SK-N-SH treated with all-trans-retinoic acid at 6 μM for 48 hours (cell line): ENCODE measurements at regions not wholly inside any gene's neighbourhood (a gene's known extent, or its start where the extent isn't known, plus 50 kb on each side); places are given as distances from the start of the nearest gene placed in this dataset.
"Not testable (repeated sequence)": the region's sequence is repeated elsewhere in the genome, so short reads cannot be mapped to it uniquely, and the experiment has no call there.

Source experiments
- ARNTL ChIP-seq: fragments of 450-650 bp; formaldehyde crosslinking; IDR thresholded peaks from 2 replicates; pipeline ENCODE4 v1.5.0; 2020; ENCODE audit warnings: low read depth, mild to moderate bottlenecking, moderate library complexity, borderline replicate concordance
- GLIS3 ChIP-seq: fragments of 250-450 bp; sonication (Bioruptor Pico); IDR thresholded peaks from 2 replicates; pipeline ENCODE4 v1.5.0; 2020; ENCODE audit warnings: mild to moderate bottlenecking, moderate library complexity
- OSR1 ChIP-seq: fragments of 250-450 bp; sonication (Bioruptor Pico); IDR thresholded peaks from 2 replicates; pipeline ENCODE4 v1.8.0; 2022; ENCODE audit warnings: moderate library complexity, mild to moderate bottlenecking, inconsistent platforms
- PPARA ChIP-seq: fragments of 250-450 bp; sonication (Bioruptor Pico); IDR thresholded peaks from 2 replicates; pipeline ENCODE4 v1.5.0; 2020; ENCODE audit warnings: mild to moderate bottlenecking, borderline replicate concordance
- TSHZ2 ChIP-seq: fragments of 250-450 bp; sonication (Bioruptor Pico); IDR thresholded peaks from 2 replicates; pipeline ENCODE4 v1.5.0; 2020; ENCODE audit warnings: mild to moderate bottlenecking, moderate library complexity
- ZFP30 ChIP-seq: fragments of 450-650 bp; formaldehyde crosslinking; IDR thresholded peaks from 2 replicates; pipeline ENCODE4 v1.5.0; 2022; ENCODE audit warnings: mild to moderate bottlenecking, moderate library complexity
- ZNF8 ChIP-seq: fragments of 450-650 bp; formaldehyde crosslinking; IDR thresholded peaks from 2 replicates; pipeline ENCODE4 v1.5.0; 2020; ENCODE audit warnings: mild to moderate bottlenecking, moderate library complexity
- TF ChIP-seq, protein P1 (sequence below): fragments of 250-450 bp; sonication (Bioruptor Pico); IDR thresholded peaks from 2 replicates; pipeline ENCODE4 v1.8.0; 2020; ENCODE audit warnings: mild to moderate bottlenecking, moderate library complexity, borderline replicate concordance
- TF ChIP-seq, protein P2 (sequence below): fragments of 250-450 bp; sonication (Bioruptor Pico); IDR thresholded peaks from 2 replicates; pipeline ENCODE4 v1.5.1; 2020; ENCODE audit warnings: low read depth, mild to moderate bottlenecking, moderate library complexity

- TF ChIP-seq GLIS3; ZNF8 (CRISPR knock-in tag); TSHZ2; ZFP30 (CRISPR knock-in tag); ARNTL (CRISPR knock-in tag); PPARA (CRISPR knock-in tag); OSR1 (CRISPR knock-in tag): not testable (repeated sequence)
- TF ChIP-seq, protein P1, sequence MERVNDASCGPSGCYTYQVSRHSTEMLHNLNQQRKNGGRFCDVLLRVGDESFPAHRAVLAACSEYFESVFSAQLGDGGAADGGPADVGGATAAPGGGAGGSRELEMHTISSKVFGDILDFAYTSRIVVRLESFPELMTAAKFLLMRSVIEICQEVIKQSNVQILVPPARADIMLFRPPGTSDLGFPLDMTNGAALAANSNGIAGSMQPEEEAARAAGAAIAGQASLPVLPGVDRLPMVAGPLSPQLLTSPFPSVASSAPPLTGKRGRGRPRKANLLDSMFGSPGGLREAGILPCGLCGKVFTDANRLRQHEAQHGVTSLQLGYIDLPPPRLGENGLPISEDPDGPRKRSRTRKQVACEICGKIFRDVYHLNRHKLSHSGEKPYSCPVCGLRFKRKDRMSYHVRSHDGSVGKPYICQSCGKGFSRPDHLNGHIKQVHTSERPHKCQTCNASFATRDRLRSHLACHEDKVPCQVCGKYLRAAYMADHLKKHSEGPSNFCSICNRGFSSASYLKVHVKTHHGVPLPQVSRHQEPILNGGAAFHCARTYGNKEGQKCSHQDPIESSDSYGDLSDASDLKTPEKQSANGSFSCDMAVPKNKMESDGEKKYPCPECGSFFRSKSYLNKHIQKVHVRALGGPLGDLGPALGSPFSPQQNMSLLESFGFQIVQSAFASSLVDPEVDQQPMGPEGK (CRISPR knock-in tag) = not testable (repeated sequence)
- TF ChIP-seq, protein P2, sequence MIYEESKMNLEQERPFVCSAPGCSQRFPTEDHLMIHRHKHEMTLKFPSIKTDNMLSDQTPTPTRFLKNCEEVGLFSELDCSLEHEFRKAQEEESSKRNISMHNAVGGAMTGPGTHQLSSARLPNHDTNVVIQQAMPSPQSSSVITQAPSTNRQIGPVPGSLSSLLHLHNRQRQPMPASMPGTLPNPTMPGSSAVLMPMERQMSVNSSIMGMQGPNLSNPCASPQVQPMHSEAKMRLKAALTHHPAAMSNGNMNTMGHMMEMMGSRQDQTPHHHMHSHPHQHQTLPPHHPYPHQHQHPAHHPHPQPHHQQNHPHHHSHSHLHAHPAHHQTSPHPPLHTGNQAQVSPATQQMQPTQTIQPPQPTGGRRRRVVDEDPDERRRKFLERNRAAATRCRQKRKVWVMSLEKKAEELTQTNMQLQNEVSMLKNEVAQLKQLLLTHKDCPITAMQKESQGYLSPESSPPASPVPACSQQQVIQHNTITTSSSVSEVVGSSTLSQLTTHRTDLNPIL (CRISPR knock-in tag) = not testable (repeated sequence)
These were observed 74.6 kb upstream of the ROPN1 start for GRCh38 chr3:124066543-124066942.
